HEK293T (cell line): ENCODE measurements at regions not wholly inside any gene's neighbourhood (a gene's known extent, or its start where the extent isn't known, plus 50 kb on each side); places are given as distances from the start of the nearest gene placed in this dataset.

Experiments used
- LEF1 ChIP-seq: fragments of 450-650 bp; IDR thresholded peaks from 2 replicates; pipeline ENCODE4 v1.6.1; 2017; ENCODE audit warnings: mild to moderate bottlenecking, borderline replicate concordance
- SP1 ChIP-seq: fragments of 450-650 bp; IDR thresholded peaks from 2 replicates; pipeline ENCODE4 v1.6.1; 2017
- SUZ12 ChIP-seq: fragments of 450-650 bp; IDR thresholded peaks from 2 replicates; pipeline ENCODE4 v1.6.1; 2016; ENCODE audit warnings: mild to moderate bottlenecking

- TF ChIP-seq SP1 (no peak), LEF1 (no peak), SUZ12 (no peak)
Measured at GRCh38 chr15:93139436-93139835, 50.4 kb upstream of the RGMA start.
